H1 (cell line): ENCODE measurements at regions not wholly inside any gene's neighbourhood (a gene's known extent, or its start where the extent isn't known, plus 50 kb on each side); places are given as distances from the start of the nearest gene placed in this dataset.

Experiments used
- CTCF ChIA-PET: fragments of 300-600 bp; sonication (Branson Sonifier 250); formaldehyde crosslinking; loops from one replicate; lab custom pipeline; 2021; ENCODE audit not compliant: partially characterized antibody; lab: Charles Lee
- POLR2A ChIA-PET: fragments of 300-600 bp; sonication (Branson Sonifier 250); formaldehyde crosslinking; loops from one replicate; lab custom pipeline; 2021; ENCODE audit warnings: inconsistent platforms; ENCODE audit not compliant: partially characterized antibody; lab: Charles Lee
- DNase-seq, 2 experiments: peaks; one replicate each; pipeline versions ENCODE4 v3.0.0 to v3.0.0-alpha.2; 2010 to 2022; ENCODE audit warnings: low spot score in 2 of 2, low read depth in 1 of 2, mixed read lengths in 1 of 2
- FAIRE-seq: peaks from 2 replicates; lab custom pipeline; 2011; peaks lifted over from hg19 to GRCh38; lab: Jason Lieb, UNC
- H2AFZ ChIP-seq: 2 replicates; pipeline ENCODE4 v1.8.1; 2012; ENCODE audit warnings: low read length, inconsistent platforms
- H2AK5ac ChIP-seq: 2 replicates; pipeline ENCODE4 v1.6.1; 2013; ENCODE audit warnings: low read depth, low read length
- H2BK120ac ChIP-seq: replicated peaks from 2 replicates; pipeline ENCODE3; 2013; ENCODE audit warnings: low read depth, low read length, inconsistent platforms
- H2BK12ac ChIP-seq: 2 replicates; pipeline ENCODE4 v1.6.1; 2013; ENCODE audit warnings: low read depth, low read length
- H2BK15ac ChIP-seq: 2 replicates; pipeline ENCODE4 v1.6.1; 2013; ENCODE audit warnings: low read length
- H2BK20ac ChIP-seq: 2 replicates; pipeline ENCODE4 v1.6.1; 2013; ENCODE audit warnings: low read length
- H2BK5ac ChIP-seq: 2 replicates; pipeline ENCODE4 v1.6.1; 2013; ENCODE audit warnings: low read depth, low read length
- H3K14ac ChIP-seq: 2 replicates; pipeline ENCODE4 v1.6.1; 2013; ENCODE audit warnings: inconsistent platforms; ENCODE audit not compliant: insufficient read length
- H3K18ac ChIP-seq: 2 replicates; pipeline ENCODE4 v1.6.1; 2013; ENCODE audit warnings: low read length; ENCODE audit errors: extremely low read depth
- H3K23ac ChIP-seq: 2 replicates; pipeline ENCODE4 v1.6.1; 2013; ENCODE audit warnings: inconsistent platforms; ENCODE audit not compliant: insufficient read length
- H3K23me2 ChIP-seq: 2 replicates; pipeline ENCODE4 v1.6.1; 2013; ENCODE audit warnings: low read depth, low read length
- H3K27ac ChIP-seq: 2 replicates; pipeline ENCODE4 v1.6.1; 2011; ENCODE audit warnings: low read depth, low read length, inconsistent platforms
- H3K27me3 ChIP-seq, 4 experiments: replicated peaks in 1 of 4; 1 replicate in 1 of 4; 2 replicates in 3 of 4; pipeline versions ENCODE4 v1.6.1 to v1.8.1; 2011 to 2013; ENCODE audit warnings: low read length in 3 of 4, mild to moderate bottlenecking in 3 of 4, inconsistent platforms in 2 of 4, mixed read lengths in 2 of 4, moderate library complexity in 1 of 4; ENCODE audit not compliant: control insufficient read depth in 3 of 4, insufficient read depth in 3 of 4; ENCODE audit errors: extremely low read depth in 1 of 4
- H3K36me3 ChIP-seq, 4 experiments: 2 replicates each; pipeline versions ENCODE4 v1.6.1 to v1.8.1; 2011 to 2013; ENCODE audit warnings: mild to moderate bottlenecking in 4 of 4, low read length in 3 of 4, moderate library complexity in 2 of 4, control low read depth in 1 of 4, inconsistent platforms in 1 of 4; ENCODE audit not compliant: insufficient read depth in 4 of 4, control insufficient read depth in 2 of 4
- H3K4ac ChIP-seq: replicated peaks from 2 replicates; pipeline ENCODE3; 2013; ENCODE audit warnings: low read length, low read depth, mixed read lengths, inconsistent platforms; ENCODE audit not compliant: insufficient read length
- H3K4me1 ChIP-seq, 4 experiments: replicated peaks in 1 of 4; 1 replicate in 1 of 4; 2 replicates in 3 of 4; pipeline versions ENCODE4 v1.6.1 to v1.8.1; 2011 to 2013; ENCODE audit warnings: low read length in 3 of 4, inconsistent platforms in 2 of 4, mixed read lengths in 1 of 4; ENCODE audit not compliant: insufficient read depth in 4 of 4, control insufficient read depth in 3 of 4
- H3K4me2 ChIP-seq, 2 experiments: 2 replicates each; pipeline versions ENCODE4 v1.6.1 to v1.8.1; 2011 to 2013; ENCODE audit warnings: low read depth in 2 of 2, low read length in 2 of 2, control low read depth in 1 of 2, inconsistent platforms in 1 of 2, mild to moderate bottlenecking in 1 of 2; ENCODE audit not compliant: insufficient read depth in 1 of 2
- H3K4me3 ChIP-seq, 4 experiments: fragments of 200-600, 300-600 bp in 1 of 4; sonication (generic), shearing (Covaris generic), sonication (Bioruptor Twin) in 1 of 4; 2 replicates each; pipeline versions ENCODE4 v1.5.1 to v1.8.1; 2011 to 2016; ENCODE audit warnings: low read length in 4 of 4, low read depth in 3 of 4, control low read depth in 2 of 4, inconsistent platforms in 2 of 4, mild to moderate bottlenecking in 2 of 4, mixed read lengths in 1 of 4, moderate library complexity in 1 of 4; ENCODE audit not compliant: insufficient read depth in 2 of 4; ENCODE audit errors: extremely low read depth in 1 of 4
- H3K56ac ChIP-seq: replicated peaks from 2 replicates; pipeline ENCODE3; 2013; ENCODE audit warnings: low read depth, mild to moderate bottlenecking, mixed read lengths, low read length, inconsistent platforms; ENCODE audit not compliant: insufficient read length
- H3K79me1 ChIP-seq: 2 replicates; pipeline ENCODE4 v1.6.1; 2013; ENCODE audit warnings: low read depth, low read length, control low read depth
- H3K79me2 ChIP-seq, 2 experiments: 2 replicates each; pipeline versions ENCODE4 v1.6.1 to v1.8.1; 2012 to 2013; ENCODE audit warnings: low read length in 2 of 2, mild to moderate bottlenecking in 2 of 2, inconsistent platforms in 1 of 2; ENCODE audit not compliant: insufficient read depth in 2 of 2, control insufficient read depth in 1 of 2
- H3K9ac ChIP-seq, 4 experiments: replicated peaks in 1 of 4; 1 replicate in 1 of 4; 2 replicates in 3 of 4; pipeline versions ENCODE4 v1.6.1 to v1.8.1; 2011 to 2013; ENCODE audit warnings: low read depth in 3 of 4, low read length in 3 of 4, control low read depth in 2 of 4, mild to moderate bottlenecking in 2 of 4, moderate library complexity in 2 of 4, inconsistent platforms in 1 of 4; ENCODE audit errors: extremely low read depth in 1 of 4
- H3K9me3 ChIP-seq, 2 experiments: 2 replicates each; pipeline versions ENCODE4 v1.6.1 to v1.8.1; 2012 to 2013; ENCODE audit warnings: mild to moderate bottlenecking in 2 of 2, moderate library complexity in 2 of 2, control low read depth in 1 of 2, inconsistent platforms in 1 of 2, low read depth in 1 of 2, low read length in 1 of 2, mixed read lengths in 1 of 2; ENCODE audit not compliant: insufficient read depth in 2 of 2
- H4K20me1 ChIP-seq, 2 experiments: replicated peaks in 1 of 2; 2 replicates each; pipeline versions ENCODE3 to v1.8.1; 2011 to 2013; ENCODE audit warnings: inconsistent platforms in 2 of 2, low read length in 2 of 2, mild to moderate bottlenecking in 1 of 2; ENCODE audit not compliant: insufficient read depth in 2 of 2, control insufficient read depth in 1 of 2
- H4K5ac ChIP-seq: 2 replicates; pipeline ENCODE4 v1.6.1; 2013; ENCODE audit warnings: low read length, low read depth, mixed read lengths, inconsistent platforms; ENCODE audit not compliant: insufficient read length
- H4K8ac ChIP-seq: 2 replicates; pipeline ENCODE4 v1.8.0; 2013; ENCODE audit warnings: mild to moderate bottlenecking, moderate library complexity, low read length, inconsistent platforms; ENCODE audit not compliant: insufficient read depth; ENCODE audit errors: extremely low read depth
- H4K91ac ChIP-seq: replicated peaks from 2 replicates; pipeline ENCODE3; 2013; ENCODE audit warnings: low read length, mixed read lengths, inconsistent platforms; ENCODE audit not compliant: insufficient read length
- SIRT6 ChIP-seq: IDR thresholded peaks from one replicate; pipeline ENCODE4 v1.7.1; 2012; ENCODE audit warnings: low read length, inconsistent platforms
- TAF7 ChIP-seq: optimal IDR thresholded peaks from 2 replicates; pipeline ENCODE3; 2011; ENCODE audit warnings: low read depth, mild to moderate bottlenecking, inconsistent platforms, low read length, moderate library complexity, borderline replicate concordance
- TEAD4 ChIP-seq: IDR thresholded peaks from 2 replicates; pipeline ENCODE4 v1.6.1; 2012; ENCODE audit warnings: low read depth, low read length, inconsistent platforms, mixed read lengths
- WGBS, 2 experiments: shearing (Covaris generic) in 1 of 2; methylation state at CpG; one replicate each; pipeline versions ENCODE4 v1.1.6 to v1.1.7; 2013 to 2015; ENCODE audit warnings: low lambda C conversion rate in 2 of 2, mixed read lengths in 2 of 2, inconsistent platforms in 1 of 2, low coverage in 1 of 2, missing lambda C conversion rate in 1 of 2; ENCODE audit not compliant: insufficient replicate concordance in 2 of 2, insufficient coverage in 1 of 2, insufficient read length in 1 of 2; ENCODE audit errors: extremely low coverage in 1 of 2, missing lambda C conversion rate in 1 of 2; 5-methylcytosine and 5-hydroxymethylcytosine counted together

DNA sequence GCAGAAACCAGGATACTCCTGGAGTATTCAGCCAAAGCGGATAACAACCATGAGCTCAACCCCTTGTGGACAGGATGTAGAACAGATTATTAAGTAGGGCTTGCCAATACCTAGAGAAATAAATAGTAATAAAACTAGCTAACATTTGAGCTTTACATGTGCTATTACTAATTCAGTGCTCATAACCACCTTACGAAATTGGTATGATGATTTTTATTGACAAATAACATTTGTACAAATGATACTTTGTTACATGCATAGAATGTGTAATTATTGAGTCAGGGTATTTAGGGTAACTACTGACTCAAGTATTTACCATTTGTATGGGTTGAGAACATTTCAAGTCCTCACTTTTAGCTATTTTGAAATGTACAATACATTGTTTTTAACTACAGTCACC lies 287.9 kb downstream of the CDC5L start:
- Histone ChIP-seq H3K4me1 (peaks cover 0 to 13% (median 7%) of the 10 kb centered on the region in 4 experiments; a peak in 3 of 7 replicates), H3K23me2 (no peaks in the 10 kb centered on the region), H3K14ac (no peak overlapping the region), H3K9me3 (no peaks in the 10 kb centered on the region), H3K9ac (no peak overlapping the region), H3K27me3 (no peaks in the 10 kb centered on the region), H2AK5ac (no peak overlapping the region), H3K56ac (no peak overlapping the region), H2BK5ac (no peak overlapping the region), H2BK20ac (no peak overlapping the region), H4K91ac (no peak overlapping the region), H2BK120ac (no peak overlapping the region), H3K4ac (no peak overlapping the region), H4K8ac (no peak overlapping the region), H3K36me3 (no peaks in the 10 kb centered on the region), H3K4me3 (no peak overlapping the region)
- no peak for DNase-seq
- 93% methylated on average over 2 of the region's 2 CpGs; no CpG with 5 or more reads in 1 of the 2 experiments for WGBS, 2 experiments
- FAIRE-seq: no peak
- POLR2A ChIA-PET: interaction anchor here (1.2 to 1.4 kb wide), 2 partner anchors 14 to 20 kb away, joined by 3 read pairs; no protein-coding TSS in a partner anchor
- TF ChIP-seq SIRT6 (no peak), TEAD4 (no peak), TAF7 (no peak)
- TF ChIP-seq, all 59 proteins: peak for 0
- Histone ChIP-seq H2AFZ (no peak overlapping the region), H4K5ac (no peak overlapping the region), H3K18ac (no peak overlapping the region), H3K79me2 (no peaks in the 10 kb centered on the region), H2BK12ac (no peak overlapping the region), H3K27ac (no peak overlapping the region), H3K4me2 (no peak overlapping the region), H2BK15ac (no peak overlapping the region), H3K79me1 (no peaks in the 10 kb centered on the region), H3K23ac (no peak overlapping the region), H4K20me1 (no peaks in the 10 kb centered on the region)
- CTCF ChIA-PET: interaction anchor here (0.7 to 5.1 kb wide), 5 partner anchors 8 to 764 kb away, joined by 3 to 26 read pairs (median 3); no protein-coding TSS in a partner anchor
